ENCODE measurements at regions not wholly inside any gene's neighbourhood (a gene's known extent, or its start where the extent isn't known, plus 50 kb on each side); places are given as distances from the start of the nearest gene placed in this dataset.

DNA sequence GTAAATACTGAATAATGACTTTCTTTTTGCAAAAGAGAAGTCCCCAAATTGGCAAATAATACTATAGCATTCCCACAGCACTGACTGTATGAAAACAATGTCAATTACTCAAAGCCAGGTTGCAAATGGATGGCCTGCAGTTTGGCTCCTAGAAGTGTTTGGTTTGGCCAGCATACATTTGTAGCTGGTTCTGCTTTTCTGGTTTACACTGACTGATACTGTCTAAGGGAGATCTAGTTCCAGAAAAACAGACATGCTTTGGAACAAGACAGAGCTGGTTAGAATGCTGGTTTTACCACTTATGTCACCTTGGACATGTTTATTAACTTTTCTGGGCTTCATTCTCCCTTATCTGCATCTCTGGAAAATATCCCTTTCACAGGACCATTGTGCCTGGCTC, 81.5 kb upstream of the TRPM3 start:
- no peak for DNase-seq (ENCODE audit: low read depth in 2 of 3, low spot score in 1 of 3)

GRCh38 chr9:71191708-71192107, 70.3 kb upstream of the TRPM3 start:
- DNase-seq (ENCODE audit: low read depth in 2 of 3, low spot score in 1 of 3): no peak

DNA sequence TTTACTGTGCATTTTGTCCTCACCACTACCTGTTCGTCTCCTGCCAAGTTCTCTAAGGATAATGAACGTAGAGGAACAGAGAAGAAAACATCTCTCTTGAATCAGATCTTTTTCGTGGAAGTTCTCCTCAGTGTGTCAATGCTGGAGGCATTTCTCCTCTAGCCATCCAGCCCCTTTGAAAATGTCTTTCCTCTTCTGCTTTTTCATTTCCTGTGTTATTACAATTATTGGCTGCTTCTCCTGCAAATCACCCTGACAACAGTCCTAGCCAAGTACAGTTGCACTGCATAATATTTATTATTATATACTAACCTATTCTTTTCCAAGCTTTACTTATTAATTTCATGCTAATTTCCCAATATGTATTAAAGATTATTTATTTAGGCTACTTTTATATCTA, 61.8 kb upstream of the TRPM3 start:
- DNase-seq (ENCODE audit: low read depth in 2 of 3, low spot score in 1 of 3): no peak

- no peak for DNase-seq (ENCODE audit: low read depth in 2 of 3, low spot score in 1 of 3)
These were observed 57.8 kb upstream of the TRPM3 start for GRCh38 chr9:71179183-71179582.

- DNase-seq (ENCODE audit: low read depth in 2 of 3, low spot score in 1 of 3): no peak
These were observed 56.5 kb upstream of the TRPM3 start for GRCh38 chr9:71177901-71178300.

GRCh38 chr9:71171517-71171916, 50.1 kb upstream of the TRPM3 start:
- no peak for DNase-seq (ENCODE audit: low read depth in 2 of 3, low spot score in 1 of 3)

All from stimulated activated CD4-positive, alpha-beta T cell treated with anti-CD3 and anti-CD28 coated beads, Interleukin-12 subunit alpha, Interleukin-12 subunit beta, amount 100 ng/mL, for 48 hours (primary cell).